GM12874 (cell line): ENCODE measurements at regions not wholly inside any gene's neighbourhood (a gene's known extent, or its start where the extent isn't known, plus 50 kb on each side); places are given as distances from the start of the nearest gene placed in this dataset.

Source experiments
- TF ChIP-seq, protein P1 (sequence below): IDR thresholded peaks from 2 replicates; pipeline ENCODE4 v1.5.1; 2011; ENCODE audit warnings: low read depth, mild to moderate bottlenecking, control low read depth, low read length, moderate library complexity; ENCODE audit not compliant: insufficient read depth

GRCh38 chr14:106248321-106249192, 722.2 kb downstream of the TMEM121 start:
- TF ChIP-seq, protein P1, sequence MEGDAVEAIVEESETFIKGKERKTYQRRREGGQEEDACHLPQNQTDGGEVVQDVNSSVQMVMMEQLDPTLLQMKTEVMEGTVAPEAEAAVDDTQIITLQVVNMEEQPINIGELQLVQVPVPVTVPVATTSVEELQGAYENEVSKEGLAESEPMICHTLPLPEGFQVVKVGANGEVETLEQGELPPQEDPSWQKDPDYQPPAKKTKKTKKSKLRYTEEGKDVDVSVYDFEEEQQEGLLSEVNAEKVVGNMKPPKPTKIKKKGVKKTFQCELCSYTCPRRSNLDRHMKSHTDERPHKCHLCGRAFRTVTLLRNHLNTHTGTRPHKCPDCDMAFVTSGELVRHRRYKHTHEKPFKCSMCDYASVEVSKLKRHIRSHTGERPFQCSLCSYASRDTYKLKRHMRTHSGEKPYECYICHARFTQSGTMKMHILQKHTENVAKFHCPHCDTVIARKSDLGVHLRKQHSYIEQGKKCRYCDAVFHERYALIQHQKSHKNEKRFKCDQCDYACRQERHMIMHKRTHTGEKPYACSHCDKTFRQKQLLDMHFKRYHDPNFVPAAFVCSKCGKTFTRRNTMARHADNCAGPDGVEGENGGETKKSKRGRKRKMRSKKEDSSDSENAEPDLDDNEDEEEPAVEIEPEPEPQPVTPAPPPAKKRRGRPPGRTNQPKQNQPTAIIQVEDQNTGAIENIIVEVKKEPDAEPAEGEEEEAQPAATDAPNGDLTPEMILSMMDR = no peak

- TF ChIP-seq, protein P1 = peak; percentile 87
Measured at GRCh38 chr14:106257569-106257994, 731.2 kb downstream of the TMEM121 start.

DNA sequence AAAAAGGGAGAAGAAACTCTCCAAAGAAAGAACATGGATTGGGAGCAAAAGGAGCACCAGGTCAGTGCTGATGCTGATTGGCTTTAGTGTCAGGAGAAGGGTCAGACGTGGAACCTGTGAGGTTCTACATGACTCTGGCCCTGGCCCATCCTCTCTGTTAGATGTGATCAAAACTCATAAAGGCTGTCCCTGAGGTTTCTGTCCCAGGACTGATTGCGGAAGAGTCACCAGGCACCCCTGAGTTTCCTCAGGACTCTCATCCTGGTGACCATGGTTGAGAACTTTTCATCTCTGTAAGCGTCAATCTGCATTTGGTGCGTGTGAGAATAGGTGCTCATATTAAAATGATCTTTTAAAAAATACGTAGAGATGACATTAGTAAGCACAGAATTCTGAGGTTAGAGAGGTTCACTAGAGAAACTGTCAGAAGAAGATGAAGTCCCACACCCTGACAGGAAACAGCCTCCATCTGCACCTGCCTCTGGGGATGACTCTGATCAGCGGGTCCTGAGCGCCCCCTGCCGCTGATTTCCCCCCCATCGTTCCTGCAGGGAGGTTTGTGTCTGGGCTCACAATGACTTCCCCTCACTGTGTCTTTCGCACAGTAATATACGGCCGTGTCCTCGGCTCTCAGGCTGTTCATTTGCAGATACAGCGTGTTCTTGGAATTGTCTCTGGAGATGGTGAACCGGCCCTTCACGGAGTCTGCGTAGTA, 741.8 kb downstream of the TMEM121 start:
- TF ChIP-seq, protein P1 = peak; percentile 65

- TF ChIP-seq, protein P1 = no peak
Measured at GRCh38 chr14:106269029-106269428, 742.6 kb downstream of the TMEM121 start.

- TF ChIP-seq, protein P1 = no peak
Measured at GRCh38 chr14:106269451-106270204, 743.2 kb downstream of the TMEM121 start.

DNA sequence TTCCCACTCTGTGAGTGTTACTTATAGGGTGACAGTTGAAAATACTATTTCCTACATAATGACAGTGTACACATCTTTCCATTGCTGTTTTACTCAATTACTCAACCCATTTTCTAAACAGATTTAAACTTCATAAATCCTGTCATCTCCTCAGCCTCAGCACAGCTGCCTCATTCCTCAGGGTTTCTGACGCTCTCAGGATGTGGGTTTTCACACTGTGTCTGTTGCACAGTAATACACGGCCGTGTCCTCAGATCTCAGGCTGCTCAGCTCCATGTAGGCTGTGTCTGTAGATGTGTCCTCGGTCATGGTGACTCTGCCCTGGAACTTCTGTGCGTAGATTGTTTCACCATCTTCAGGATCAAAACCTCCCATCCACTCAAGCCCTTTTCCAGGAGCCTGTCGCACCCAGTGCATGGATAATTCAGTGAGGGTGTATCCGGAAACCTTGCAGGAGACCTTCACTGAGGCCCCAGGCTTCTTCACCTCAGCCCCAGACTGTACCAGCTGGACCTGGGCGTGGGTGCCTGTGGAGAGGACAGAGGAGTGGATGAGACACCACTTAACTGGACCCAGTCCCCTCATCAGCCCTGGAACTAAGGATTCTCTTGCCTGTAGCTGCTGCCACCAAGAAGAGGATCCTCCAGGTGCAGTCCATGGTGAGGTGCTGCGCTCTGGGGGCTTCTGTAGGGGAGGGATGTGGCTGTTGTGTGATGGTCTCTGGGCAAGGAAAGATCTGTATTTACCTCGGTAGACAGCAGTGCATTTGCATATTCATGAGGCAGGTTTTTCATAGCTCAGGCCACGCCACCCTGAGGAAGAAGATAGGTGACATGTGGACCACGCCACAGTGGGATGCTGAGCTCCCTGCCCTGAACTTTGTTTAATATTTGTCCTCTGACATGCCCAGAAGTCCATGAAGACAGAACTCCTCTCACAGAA, 750.2 kb downstream of the TMEM121 start:
- TF ChIP-seq, protein P1 = no peak
